Liver (tissue), 8 donors: ENCODE measurements at regions not wholly inside any gene's neighbourhood (a gene's known extent, or its start where the extent isn't known, plus 50 kb on each side); places are given as distances from the start of the nearest gene placed in this dataset.

Experiments
- DNase-seq: peaks from one replicate; pipeline ENCODE4 v3.0.0-alpha.2; 2017; ENCODE audit warnings: low spot score
- H3K27ac ChIP-seq, 2 donors: one replicate each; pipeline ENCODE4 v1.7.0; 2013; ENCODE audit warnings: inconsistent platforms in 2 of 2, low read length in 2 of 2, control low read depth in 1 of 2, low read depth in 1 of 2, mild to moderate bottlenecking in 1 of 2
- H3K27me3 ChIP-seq, 4 donors: one replicate each; pipeline versions ENCODE4 v1.6.1 to v1.7.0; 2013; ENCODE audit warnings: low read length in 3 of 4, inconsistent platforms in 1 of 4, mild to moderate bottlenecking in 1 of 4, moderate library complexity in 1 of 4; ENCODE audit not compliant: control insufficient read depth in 4 of 4, insufficient read depth in 4 of 4
- H3K36me3 ChIP-seq, 4 donors: one replicate each; pipeline versions ENCODE4 v1.6.1 to v1.7.0; 2013; ENCODE audit warnings: low read length in 3 of 4, mild to moderate bottlenecking in 3 of 4, low read depth in 1 of 4, moderate library complexity in 1 of 4; ENCODE audit not compliant: control insufficient read depth in 4 of 4, insufficient read depth in 3 of 4
- H3K4me1 ChIP-seq, 4 donors: one replicate each; pipeline versions ENCODE4 v1.6.1 to v1.7.0; 2013; ENCODE audit warnings: low read length in 3 of 4, mild to moderate bottlenecking in 3 of 4, moderate library complexity in 1 of 4; ENCODE audit not compliant: control insufficient read depth in 4 of 4, insufficient read depth in 4 of 4
- H3K4me3 ChIP-seq, 3 donors: one replicate each; pipeline versions ENCODE4 v1.6.1 to v1.7.0; 2013; ENCODE audit warnings: low read length in 3 of 3, control low read depth in 1 of 3, low read depth in 1 of 3, mild to moderate bottlenecking in 1 of 3
- H3K9ac ChIP-seq, 2 donors: one replicate each; pipeline ENCODE4 v1.7.0; 2013; ENCODE audit warnings: low read length in 2 of 2, mild to moderate bottlenecking in 2 of 2, moderate library complexity in 2 of 2, control low read depth in 1 of 2, low read depth in 1 of 2
- H3K9me3 ChIP-seq, 4 donors: one replicate each; pipeline versions ENCODE4 v1.6.1 to v1.7.0; 2013; ENCODE audit warnings: low read length in 3 of 4; ENCODE audit not compliant: control insufficient read depth in 4 of 4
- ATF3 ChIP-seq: IDR thresholded peaks from 2 replicates; pipeline ENCODE4 v1.6.1; 2016; ENCODE audit warnings: antibody characterized with exemption
- EGR1 ChIP-seq, 2 donors: IDR thresholded peaks; 2 replicates each; pipeline ENCODE4 v1.6.1; 2016 to 2018; ENCODE audit warnings: antibody characterized with exemption in 2 of 2, low read depth in 2 of 2
- FOXA1 ChIP-seq: IDR thresholded peaks from 2 replicates; pipeline ENCODE4 v1.6.1; 2016; ENCODE audit warnings: antibody characterized with exemption
- GABPA ChIP-seq, 2 donors: IDR thresholded peaks in 1 of 2; conservative IDR thresholded peaks in 1 of 2; 2 replicates each; pipeline ENCODE4 v1.6.1; 2016; ENCODE audit warnings: antibody characterized with exemption in 2 of 2, mild to moderate bottlenecking in 1 of 2, moderate library complexity in 1 of 2
- HNF4G ChIP-seq: IDR thresholded peaks from 2 replicates; pipeline ENCODE4 v1.6.1; 2016; ENCODE audit warnings: antibody characterized with exemption
- NR2F2 ChIP-seq: IDR thresholded peaks from 2 replicates; pipeline ENCODE4 v1.6.1; 2016; ENCODE audit warnings: antibody characterized with exemption
- RAD21 ChIP-seq, 2 donors: IDR thresholded peaks; 2 replicates each; pipeline ENCODE4 v1.6.1; 2016; ENCODE audit warnings: antibody characterized with exemption in 2 of 2, mild to moderate bottlenecking in 2 of 2
- SP1 ChIP-seq: IDR thresholded peaks from 2 replicates; pipeline ENCODE4 v1.6.1; 2018; ENCODE audit warnings: antibody characterized with exemption, mild to moderate bottlenecking
- YY1 ChIP-seq: IDR thresholded peaks from 2 replicates; pipeline ENCODE4 v1.6.1; 2016; ENCODE audit warnings: antibody characterized with exemption, mild to moderate bottlenecking
- WGBS: extraction: QIAGEN DNeasy Blood & Tissue Kit; methylation state at CpG from one replicate; pipeline ENCODE4 v1.1.7; 2013; 5-methylcytosine and 5-hydroxymethylcytosine counted together
- TF ChIP-seq, protein P1 (sequence below): IDR thresholded peaks from 2 replicates; pipeline ENCODE4 v1.6.1; 2016; ENCODE audit warnings: antibody characterized with exemption
- TF ChIP-seq, protein P2 (sequence below): fragments of 150-350 bp; IDR thresholded peaks from 2 replicates; pipeline ENCODE4 v1.5.1; 2017; ENCODE audit warnings: improper control_type of control experiment, low read depth, low read length; ENCODE audit not compliant: missing input control
- donor health status: healthy.
- donor health status: healthy.
- donor health status: healthy.
- donor health status: healthy.
- donor health status: healthy.

DNA sequence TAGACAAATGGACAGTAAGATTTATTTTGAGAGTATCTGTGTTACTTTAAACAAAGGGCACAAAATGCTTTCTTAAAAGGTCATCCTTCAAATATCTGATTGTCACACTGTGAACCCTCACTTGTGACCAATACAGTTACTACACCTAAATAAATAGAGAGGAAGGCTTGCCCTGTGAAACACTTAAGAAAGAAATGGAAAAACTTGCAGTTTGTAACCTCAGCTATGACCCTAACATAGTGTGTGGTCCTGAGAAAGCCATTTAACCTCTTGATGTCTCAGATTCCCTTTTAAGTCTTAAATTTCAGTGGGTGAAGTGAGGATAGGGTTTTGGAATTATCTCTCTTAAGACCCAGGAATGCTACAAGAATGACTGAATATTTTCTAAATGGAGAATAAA lies 126.7 kb upstream of the SLC27A6 start:
- H3K9me3 ChIP-seq = no peaks in the 10 kb centered on the region
- no peak overlapping the region for H3K9ac ChIP-seq
- H3K27me3 ChIP-seq = no peaks in the 10 kb centered on the region
- no peak for DNase-seq
- H3K27ac ChIP-seq = no peak overlapping the region
- H3K4me1 ChIP-seq = no peaks in the 10 kb centered on the region
- no peak for TF ChIP-seq NR2F2
- no peak for TF ChIP-seq FOXA1
- TF ChIP-seq, protein P1, sequence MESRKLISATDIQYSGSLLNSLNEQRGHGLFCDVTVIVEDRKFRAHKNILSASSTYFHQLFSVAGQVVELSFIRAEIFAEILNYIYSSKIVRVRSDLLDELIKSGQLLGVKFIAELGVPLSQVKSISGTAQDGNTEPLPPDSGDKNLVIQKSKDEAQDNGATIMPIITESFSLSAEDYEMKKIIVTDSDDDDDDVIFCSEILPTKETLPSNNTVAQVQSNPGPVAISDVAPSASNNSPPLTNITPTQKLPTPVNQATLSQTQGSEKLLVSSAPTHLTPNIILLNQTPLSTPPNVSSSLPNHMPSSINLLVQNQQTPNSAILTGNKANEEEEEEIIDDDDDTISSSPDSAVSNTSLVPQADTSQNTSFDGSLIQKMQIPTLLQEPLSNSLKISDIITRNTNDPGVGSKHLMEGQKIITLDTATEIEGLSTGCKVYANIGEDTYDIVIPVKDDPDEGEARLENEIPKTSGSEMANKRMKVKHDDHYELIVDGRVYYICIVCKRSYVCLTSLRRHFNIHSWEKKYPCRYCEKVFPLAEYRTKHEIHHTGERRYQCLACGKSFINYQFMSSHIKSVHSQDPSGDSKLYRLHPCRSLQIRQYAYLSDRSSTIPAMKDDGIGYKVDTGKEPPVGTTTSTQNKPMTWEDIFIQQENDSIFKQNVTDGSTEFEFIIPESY = no peak
- no peaks in the 10 kb centered on the region for H3K36me3 ChIP-seq
- no peak overlapping the region for H3K4me3 ChIP-seq

GRCh38 chr5:128842241-128842640 lies 123.0 kb upstream of the SLC27A6 start:
- H3K9ac ChIP-seq = no peak overlapping the region

DNA sequence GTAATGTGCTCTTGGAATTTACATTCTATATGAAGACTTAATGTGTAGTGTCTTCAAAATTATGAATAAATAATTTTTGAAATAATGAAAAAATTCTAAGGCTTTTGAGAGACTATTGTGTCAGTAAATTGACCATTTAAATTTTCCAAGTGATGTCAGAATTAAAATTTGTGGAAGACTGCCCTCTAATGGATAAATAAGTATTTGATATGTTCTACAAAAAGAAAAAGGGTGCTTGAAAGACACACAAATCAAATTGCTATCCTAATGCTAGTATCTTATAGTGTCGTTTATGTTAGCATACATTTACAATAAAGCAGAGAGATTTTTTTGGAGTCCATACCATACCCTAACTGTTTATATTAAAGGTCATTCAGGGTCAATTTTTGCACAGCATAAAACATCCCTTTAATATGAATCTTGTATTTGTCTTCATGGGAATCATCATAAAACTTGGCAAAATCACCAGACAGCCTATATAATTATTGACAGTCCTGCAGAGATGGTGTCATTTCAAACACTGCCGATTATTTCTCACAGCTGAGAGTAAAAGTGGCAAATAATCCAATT lies 120.8 kb upstream of the SLC27A6 start:
- Histone ChIP-seq H3K27me3 (no peaks in the 10 kb centered on the region), H3K36me3 (no peaks in the 10 kb centered on the region), H3K4me1 (no peaks in the 10 kb centered on the region), H3K4me3 (no peak overlapping the region), H3K27ac (no peak overlapping the region), H3K9me3 (no peaks in the 10 kb centered on the region), H3K9ac (no peak overlapping the region)
- WGBS = 37% methylated on average over 2 of the region's 2 CpGs
- TF ChIP-seq GABPA (IDR thresholded peaks at IDR 0.05 in 1 of 2, conservative IDR thresholded peaks at IDR 0.05 in 1 of 2) = no peak
- TF ChIP-seq, protein P1 = no peak
- TF ChIP-seq SP1 = no peak
- no peak for TF ChIP-seq YY1
- no peak for TF ChIP-seq ATF3
- peak; percentile 36 to 41 for TF ChIP-seq RAD21 (IDR thresholded peaks at IDR 0.05)
- no peak for TF ChIP-seq FOXA1
- TF ChIP-seq, protein P2, sequence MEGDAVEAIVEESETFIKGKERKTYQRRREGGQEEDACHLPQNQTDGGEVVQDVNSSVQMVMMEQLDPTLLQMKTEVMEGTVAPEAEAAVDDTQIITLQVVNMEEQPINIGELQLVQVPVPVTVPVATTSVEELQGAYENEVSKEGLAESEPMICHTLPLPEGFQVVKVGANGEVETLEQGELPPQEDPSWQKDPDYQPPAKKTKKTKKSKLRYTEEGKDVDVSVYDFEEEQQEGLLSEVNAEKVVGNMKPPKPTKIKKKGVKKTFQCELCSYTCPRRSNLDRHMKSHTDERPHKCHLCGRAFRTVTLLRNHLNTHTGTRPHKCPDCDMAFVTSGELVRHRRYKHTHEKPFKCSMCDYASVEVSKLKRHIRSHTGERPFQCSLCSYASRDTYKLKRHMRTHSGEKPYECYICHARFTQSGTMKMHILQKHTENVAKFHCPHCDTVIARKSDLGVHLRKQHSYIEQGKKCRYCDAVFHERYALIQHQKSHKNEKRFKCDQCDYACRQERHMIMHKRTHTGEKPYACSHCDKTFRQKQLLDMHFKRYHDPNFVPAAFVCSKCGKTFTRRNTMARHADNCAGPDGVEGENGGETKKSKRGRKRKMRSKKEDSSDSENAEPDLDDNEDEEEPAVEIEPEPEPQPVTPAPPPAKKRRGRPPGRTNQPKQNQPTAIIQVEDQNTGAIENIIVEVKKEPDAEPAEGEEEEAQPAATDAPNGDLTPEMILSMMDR = peak; percentile 12
- TF ChIP-seq EGR1 (IDR thresholded peaks at IDR 0.05; ENCODE audit: low read depth in 2 of 2) = no peak
- DNase-seq = no peak

More at GRCh38 chr5:128842241-128842640, 123.0 kb upstream of the SLC27A6 start:
- H3K36me3 ChIP-seq = no peaks in the 10 kb centered on the region
- no peaks in the 10 kb centered on the region for H3K9me3 ChIP-seq
- no peaks in the 10 kb centered on the region for H3K27me3 ChIP-seq
- H3K4me1 ChIP-seq = no peaks in the 10 kb centered on the region
- H3K4me3 ChIP-seq = no peak overlapping the region
- DNase-seq = no peak
- TF ChIP-seq HNF4G (no peak), YY1 (no peak), NR2F2 (no peak)
- TF ChIP-seq, protein P2 = no peak
- no peak overlapping the region for H3K27ac ChIP-seq
